GM12875 (cell line): ENCODE measurements at regions not wholly inside any gene's neighbourhood (a gene's known extent, or its start where the extent isn't known, plus 50 kb on each side); places are given as distances from the start of the nearest gene placed in this dataset.
A peak's percentile ranks its signal among the peaks of the same experiment; 100 is the strongest.

Experiments
- H3K4me3 ChIP-seq: one replicate; pipeline ENCODE4 v1.5.1; 2011; ENCODE audit warnings: low read depth, low read length, control low read depth
- CTCF ChIP-seq: IDR thresholded peaks from 2 replicates; pipeline ENCODE4 v1.5.1; 2011; ENCODE audit warnings: low read depth, mild to moderate bottlenecking, control low read depth, inconsistent platforms, low read length, moderate library complexity, borderline replicate concordance; ENCODE audit not compliant: insufficient read depth

- no peak overlapping the region for H3K4me3 ChIP-seq
- peak; percentile 70 for TF ChIP-seq CTCF
These were observed 70.8 kb upstream of the UCN3 start for GRCh38 chr10:5293691-5294550.

- no peak overlapping the region for H3K4me3 ChIP-seq
- no peak for TF ChIP-seq CTCF
These were observed 67.3 kb upstream of the UCN3 start for GRCh38 chr10:5297466-5297865.

GRCh38 chr10:5297996-5298395, 66.8 kb upstream of the UCN3 start:
- no peak for TF ChIP-seq CTCF
- no peak overlapping the region for H3K4me3 ChIP-seq

- H3K4me3 ChIP-seq = no peak overlapping the region
- TF ChIP-seq CTCF = no peak
These were observed 64.8 kb upstream of the UCN3 start for GRCh38 chr10:5299950-5300349.

GRCh38 chr10:5303504-5303903, 61.3 kb upstream of the UCN3 start:
- no peak for TF ChIP-seq CTCF
- no peak overlapping the region for H3K4me3 ChIP-seq

- H3K4me3 ChIP-seq = no peak overlapping the region
These were observed 59.4 kb upstream of the UCN3 start for GRCh38 chr10:5305374-5305773.

More at GRCh38 chr10:5305374-5305773, 59.4 kb upstream of the UCN3 start:
- TF ChIP-seq CTCF = no peak
